Prostate gland (tissue), 2 donors: ENCODE measurements at regions not wholly inside any gene's neighbourhood (a gene's known extent, or its start where the extent isn't known, plus 50 kb on each side); places are given as distances from the start of the nearest gene placed in this dataset.

ENCODE experiments used
- DNase-seq: peaks from one replicate; pipeline ENCODE4 v3.0.0-alpha.2; 2019; ENCODE audit warnings: low spot score
- H3K27ac ChIP-seq, 2 donors: fragments of 200-600 bp; sonication (generic); 2 replicates each; pipeline ENCODE4 v1.5.1; 2017 to 2019
- H3K27me3 ChIP-seq: fragments of 200-600 bp; sonication (generic); replicated peaks from 2 replicates; pipeline ENCODE4 v1.5.1; 2019; ENCODE audit not compliant: insufficient read depth
- H3K36me3 ChIP-seq, 2 donors: fragments of 200-600 bp; sonication (generic); 1 replicate in 1 of 2; 2 replicates in 1 of 2; pipeline versions ENCODE4 v1.5.1 to v1.8.1; 2017 to 2019
- H3K4me1 ChIP-seq: fragments of 200-600 bp; sonication (generic); replicated peaks from 2 replicates; pipeline ENCODE4 v1.5.1; 2019
- H3K4me3 ChIP-seq, 2 donors: fragments of 200-600 bp; sonication (generic); 2 replicates each; pipeline ENCODE4 v1.5.1; 2017 to 2019
- H3K9me3 ChIP-seq: fragments of 200-600 bp; sonication (generic); 2 replicates; pipeline ENCODE4 v1.5.1; 2017
- POLR2A ChIP-seq: fragments of 450-650 bp; IDR thresholded peaks from one replicate; pipeline ENCODE4 v1.6.1; 2016; ENCODE audit warnings: antibody characterized with exemption, mild to moderate bottlenecking
- POLR2AphosphoS5 ChIP-seq: sonication (generic); formaldehyde crosslinking; IDR thresholded peaks from one replicate; pipeline ENCODE4 v1.6.1; 2017; ENCODE audit warnings: antibody characterized with exemption
- WGBS: methylation state at CpG from one replicate; pipeline ENCODE4 v1.1.5; 2018; 5-methylcytosine and 5-hydroxymethylcytosine counted together
- intact Hi-C: fragments of 100-400 bp; cut with DNase I; formaldehyde crosslinking; loops from one replicate; pipeline ENCODE4 v1.14.2; 2022
- TF ChIP-seq, protein P1 (sequence below), 4 experiments: fragments of 200-600 bp in 2 of 4; fragments of 450-650 bp in 2 of 4; sonication (generic) in 2 of 4; IDR thresholded peaks; 1 replicate in 3 of 4; 2 replicates in 1 of 4; pipeline ENCODE4 v1.5.1; 2016 to 2019; ENCODE audit warnings: antibody characterized with exemption in 4 of 4, mild to moderate bottlenecking in 2 of 4, moderate library complexity in 2 of 4

DNA sequence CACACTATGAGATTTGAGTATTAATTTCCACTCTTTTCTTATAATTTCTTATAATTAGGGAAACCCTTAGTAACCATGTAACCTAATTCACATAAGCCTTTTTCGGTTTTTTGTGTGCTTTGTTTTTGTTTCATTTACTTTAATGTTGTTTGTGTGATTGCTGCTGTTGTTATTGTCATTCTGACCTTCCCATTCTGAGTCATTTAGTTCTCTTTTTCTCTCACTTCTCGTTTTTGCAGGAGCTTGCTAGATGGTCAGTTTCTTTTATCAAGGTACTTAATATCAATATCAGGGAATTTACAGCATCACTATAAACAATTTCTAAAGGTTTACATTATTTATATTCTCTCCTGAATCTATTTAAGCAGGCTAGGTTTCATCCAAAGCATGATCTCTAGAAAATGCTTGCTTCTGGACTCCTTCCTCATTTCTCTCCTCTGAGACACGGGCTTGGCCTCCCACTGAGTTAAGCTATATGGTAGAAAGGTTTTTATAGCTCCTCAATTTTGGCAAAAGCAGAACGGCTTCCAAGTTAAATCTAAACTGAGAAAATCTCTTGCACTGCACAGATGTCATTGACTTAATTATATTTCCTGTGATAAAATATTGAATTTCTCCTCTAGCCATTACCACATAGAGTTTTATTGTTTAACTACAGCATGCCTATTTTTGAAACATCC, 534.2 kb downstream of the NSUN3 start:
- intact Hi-C loops, result no loop called here
- Histone ChIP-seq H3K4me1 (no peaks in the 10 kb centered on the region), H3K27ac (no peak overlapping the region), H3K27me3 (no peaks in the 10 kb centered on the region), H3K9me3 (no peaks in the 10 kb centered on the region), H3K36me3 (no peaks in the 10 kb centered on the region), H3K4me3 (no peak overlapping the region)
- TF ChIP-seq, protein P1, sequence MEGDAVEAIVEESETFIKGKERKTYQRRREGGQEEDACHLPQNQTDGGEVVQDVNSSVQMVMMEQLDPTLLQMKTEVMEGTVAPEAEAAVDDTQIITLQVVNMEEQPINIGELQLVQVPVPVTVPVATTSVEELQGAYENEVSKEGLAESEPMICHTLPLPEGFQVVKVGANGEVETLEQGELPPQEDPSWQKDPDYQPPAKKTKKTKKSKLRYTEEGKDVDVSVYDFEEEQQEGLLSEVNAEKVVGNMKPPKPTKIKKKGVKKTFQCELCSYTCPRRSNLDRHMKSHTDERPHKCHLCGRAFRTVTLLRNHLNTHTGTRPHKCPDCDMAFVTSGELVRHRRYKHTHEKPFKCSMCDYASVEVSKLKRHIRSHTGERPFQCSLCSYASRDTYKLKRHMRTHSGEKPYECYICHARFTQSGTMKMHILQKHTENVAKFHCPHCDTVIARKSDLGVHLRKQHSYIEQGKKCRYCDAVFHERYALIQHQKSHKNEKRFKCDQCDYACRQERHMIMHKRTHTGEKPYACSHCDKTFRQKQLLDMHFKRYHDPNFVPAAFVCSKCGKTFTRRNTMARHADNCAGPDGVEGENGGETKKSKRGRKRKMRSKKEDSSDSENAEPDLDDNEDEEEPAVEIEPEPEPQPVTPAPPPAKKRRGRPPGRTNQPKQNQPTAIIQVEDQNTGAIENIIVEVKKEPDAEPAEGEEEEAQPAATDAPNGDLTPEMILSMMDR (IDR thresholded peaks at IDR 0.05), result no peak
- no peak for TF ChIP-seq POLR2A
- TF ChIP-seq POLR2AphosphoS5, result no peak
- no peak for DNase-seq
- WGBS, result 32% methylated on average over 4 of the region's 4 CpGs

DNA sequence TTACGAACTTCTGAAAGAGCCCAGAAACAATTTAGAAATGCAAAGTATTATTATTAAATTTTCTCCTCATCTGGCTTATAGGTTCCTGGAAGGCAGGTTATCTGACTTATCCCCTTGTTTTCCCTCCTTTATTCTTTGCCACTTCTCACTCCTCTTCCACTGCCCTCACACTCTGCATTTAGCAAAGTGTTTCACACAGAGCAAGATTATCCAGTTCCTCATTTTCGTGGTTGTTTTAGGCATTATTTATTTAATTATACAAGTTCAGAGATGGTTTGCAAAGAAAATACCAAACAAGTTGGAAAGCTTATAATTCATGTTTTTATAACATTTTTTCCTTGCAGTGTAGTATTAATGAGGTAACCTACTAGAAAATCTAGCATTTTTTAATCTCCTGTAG, 544.9 kb downstream of the NSUN3 start:
- no peak for TF ChIP-seq POLR2AphosphoS5
- TF ChIP-seq, protein P1 (IDR thresholded peaks at IDR 0.05), result no peak
- TF ChIP-seq POLR2A, result no peak
- Histone ChIP-seq H3K27me3 (no peaks in the 10 kb centered on the region), H3K9me3 (no peaks in the 10 kb centered on the region), H3K27ac (no peak overlapping the region), H3K36me3 (no peaks in the 10 kb centered on the region), H3K4me1 (no peaks in the 10 kb centered on the region), H3K4me3 (no peak overlapping the region)
- WGBS, result 49% methylated on average over 2 of the region's 2 CpGs
- intact Hi-C loops, result no loop called here
- DNase-seq, result no peak

DNA sequence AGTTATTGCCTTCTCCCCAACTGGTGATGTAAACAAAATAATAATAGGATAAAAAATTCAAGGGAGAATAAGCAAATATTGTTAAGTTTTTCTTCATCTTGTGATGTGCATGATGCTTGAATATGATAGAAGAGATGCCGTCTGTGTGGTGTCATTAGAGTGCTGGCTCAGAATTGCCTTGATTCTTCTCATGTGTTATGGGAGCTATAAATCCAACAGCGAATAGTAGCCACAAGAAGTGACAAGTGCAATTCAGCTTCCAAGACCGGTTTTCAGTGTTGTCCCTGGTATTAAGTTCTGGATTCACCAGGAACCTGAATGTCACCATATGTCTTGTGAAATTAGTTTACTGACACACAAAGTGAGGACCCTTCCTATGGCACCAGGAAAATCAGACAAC, 547.0 kb downstream of the NSUN3 start:
- H3K27ac ChIP-seq, result no peak overlapping the region
- no peaks in the 10 kb centered on the region for H3K36me3 ChIP-seq
- H3K9me3 ChIP-seq, result no peaks in the 10 kb centered on the region
- intact Hi-C loops, result no loop called here
- WGBS, result 65% methylated on average over 3 of the region's 3 CpGs
- H3K4me1 ChIP-seq, result no peaks in the 10 kb centered on the region
- H3K4me3 ChIP-seq, result no peak overlapping the region
- no peak for DNase-seq
- no peaks in the 10 kb centered on the region for H3K27me3 ChIP-seq
- no peak for TF ChIP-seq POLR2AphosphoS5
- TF ChIP-seq, protein P1 (IDR thresholded peaks at IDR 0.05), result no peak

DNA sequence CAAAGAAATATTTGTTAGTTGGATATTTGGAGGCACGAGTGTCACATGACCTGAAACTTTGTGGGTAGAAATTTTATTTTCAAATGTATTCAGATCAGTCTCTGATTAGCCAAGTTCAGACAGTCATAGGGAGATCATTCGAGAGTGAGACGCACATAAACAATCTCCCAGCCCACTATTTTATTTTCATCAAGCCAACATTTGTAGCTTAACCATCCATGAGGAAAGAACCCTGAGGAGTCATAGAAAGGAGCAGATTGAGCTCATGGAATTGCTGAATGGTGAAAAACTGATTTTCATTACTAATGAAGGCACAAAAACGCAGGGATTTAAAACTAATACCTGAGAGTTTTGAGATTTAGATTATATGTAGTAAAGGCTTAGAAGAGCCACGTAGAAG, 548.7 kb downstream of the NSUN3 start:
- TF ChIP-seq, protein P1 (IDR thresholded peaks at IDR 0.05), result no peak
- TF ChIP-seq POLR2A, result no peak
- TF ChIP-seq POLR2AphosphoS5, result no peak
- Histone ChIP-seq H3K27ac (no peak overlapping the region), H3K27me3 (no peaks in the 10 kb centered on the region), H3K4me3 (no peak overlapping the region), H3K9me3 (no peaks in the 10 kb centered on the region), H3K4me1 (no peaks in the 10 kb centered on the region), H3K36me3 (no peaks in the 10 kb centered on the region)
- 86% methylated on average over 5 of the region's 5 CpGs for WGBS
- intact Hi-C loops, result no loop called here
- no peak for DNase-seq

DNA sequence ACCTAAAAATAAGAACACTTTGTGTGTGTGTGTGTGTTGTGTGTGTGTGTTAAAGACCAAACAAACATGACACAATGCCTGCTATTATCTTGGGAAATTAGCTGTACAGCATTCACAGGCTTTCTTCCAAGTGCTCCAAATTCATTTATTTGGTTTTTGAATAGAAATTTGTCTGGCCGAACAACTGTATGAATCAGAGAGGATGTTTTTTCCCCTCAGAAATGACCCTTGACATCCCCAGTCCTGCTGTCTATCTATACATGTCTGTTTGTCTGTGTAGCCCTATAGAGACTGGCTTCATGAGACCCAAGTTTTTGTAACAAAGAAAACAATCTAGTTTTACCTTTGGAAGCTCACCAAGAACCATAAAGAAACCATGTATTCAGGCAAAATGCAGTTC, 549.8 kb downstream of the NSUN3 start:
- no peak for TF ChIP-seq POLR2AphosphoS5
- TF ChIP-seq POLR2A, result no peak
- TF ChIP-seq, protein P1 (IDR thresholded peaks at IDR 0.05), result no peak
- DNase-seq, result no peak
- intact Hi-C loops, result no loop called here
- no peaks in the 10 kb centered on the region for H3K4me1 ChIP-seq
- H3K9me3 ChIP-seq, result no peaks in the 10 kb centered on the region
- H3K36me3 ChIP-seq, result no peaks in the 10 kb centered on the region
- H3K27ac ChIP-seq, result no peak overlapping the region
- H3K4me3 ChIP-seq, result no peak overlapping the region
- no peaks in the 10 kb centered on the region for H3K27me3 ChIP-seq
- 74% methylated on average over 1 of the region's 1 CpG for WGBS
